HepG2 (cell line): ENCODE measurements at regions not wholly inside any gene's neighbourhood (a gene's known extent, or its start where the extent isn't known, plus 50 kb on each side); places are given as distances from the start of the nearest gene placed in this dataset.

Source experiments
- ATAC-seq: fragments of 200-7000 bp; cut with Tn5 transposase; 3 replicates; pipeline ENCODE4 v1.9.1; 2020; ENCODE audit warnings: mild to moderate bottlenecking, moderate library complexity
- BruUV-seq: library from RNA; stranded (reverse); fragments of 400-500 nt; replicated peaks from 2 replicates; lab custom pipeline; 2021; lab: Mats Ljungman, UMichigan
- CTCF ChIA-PET: fragments of 300-600 bp; formaldehyde crosslinking; extraction: SDS; loops from one replicate; lab custom pipeline; 2021; ENCODE audit warnings: low total read pairs, inconsistent platforms, low intra/inter-chr PET ratio; lab: Yijun Ruan, JAX
- POLR2A ChIA-PET: fragments of 350-600 bp; sonication (Branson Sonifier 250); formaldehyde crosslinking; loops from one replicate; lab custom pipeline; 2020; ENCODE audit warnings: antibody characterized with exemption, inconsistent platforms; lab: Yijun Ruan, JAX
- DNase-seq: peaks from one replicate; pipeline ENCODE4 v3.0.0-alpha.2; 2015; ENCODE audit warnings: low spot score
- FAIRE-seq: peaks from 3 replicates; lab custom pipeline; 2011; peaks lifted over from hg19 to GRCh38; lab: Jason Lieb, UNC
- H2AFZ ChIP-seq: one replicate; pipeline ENCODE4 v1.6.1; 2011; ENCODE audit warnings: low read length, inconsistent platforms
- H3K27ac ChIP-seq: fragments of 300-600 bp; 3 replicates; pipeline ENCODE4 v1.8.0; 2011; ENCODE audit warnings: mixed run types, mild to moderate bottlenecking, mixed read lengths, low read length, inconsistent platforms; ENCODE audit not compliant: insufficient read depth; ENCODE audit errors: extremely low read length
- H3K27me3 ChIP-seq, 2 experiments: fragments of 200-600 bp in 1 of 2; 2 replicates in 1 of 2; 3 replicates in 1 of 2; pipeline versions ENCODE4 v1.6.0 to v1.8.0; 2011; ENCODE audit warnings: low read length in 2 of 2, mild to moderate bottlenecking in 2 of 2, moderate library complexity in 2 of 2, inconsistent platforms in 1 of 2; ENCODE audit not compliant: insufficient read depth in 2 of 2, control insufficient read depth in 1 of 2
- H3K36me3 ChIP-seq, 2 experiments: fragments of 200-600 bp in 1 of 2; replicated peaks in 1 of 2; 2 replicates in 1 of 2; 3 replicates in 1 of 2; pipeline versions ENCODE4 v1.5.1 to v1.8.0; 2011; ENCODE audit warnings: low read length in 2 of 2, inconsistent platforms in 1 of 2; ENCODE audit not compliant: insufficient read depth in 2 of 2, control insufficient read depth in 1 of 2
- H3K4me1 ChIP-seq: 2 replicates; pipeline ENCODE4 v1.5.1; 2012; ENCODE audit warnings: low read length, inconsistent platforms; ENCODE audit not compliant: insufficient read depth
- H3K4me2 ChIP-seq: 2 replicates; pipeline ENCODE4 v1.6.0; 2011; ENCODE audit warnings: low read depth, low read length, inconsistent platforms
- H3K4me3 ChIP-seq, 3 experiments: fragments of 200-600 bp in 1 of 3; sonication (generic), shearing (Covaris generic) in 1 of 3; replicated peaks in 1 of 3; 2 replicates each; pipeline ENCODE4 v1.5.1; 2011 to 2016; ENCODE audit warnings: low read length in 3 of 3, inconsistent platforms in 2 of 3, low read depth in 2 of 3, mild to moderate bottlenecking in 2 of 3, control low read depth in 1 of 3, mixed read lengths in 1 of 3; ENCODE audit not compliant: insufficient read depth in 1 of 3
- H3K79me2 ChIP-seq: one replicate; pipeline ENCODE4 v1.6.1; 2011; ENCODE audit warnings: low read length, inconsistent platforms; ENCODE audit not compliant: insufficient read depth
- H3K9ac ChIP-seq: 2 replicates; pipeline ENCODE4 v1.6.0; 2011; ENCODE audit warnings: mild to moderate bottlenecking, low read depth, low read length, inconsistent platforms; ENCODE audit not compliant: insufficient read depth
- H3K9me3 ChIP-seq: 2 replicates; pipeline ENCODE4 v1.5.1; 2012; ENCODE audit warnings: mild to moderate bottlenecking, low read length
- H4K20me1 ChIP-seq: 2 replicates; pipeline ENCODE4 v1.6.0; 2011; ENCODE audit warnings: inconsistent platforms, mild to moderate bottlenecking, low read length, moderate library complexity; ENCODE audit not compliant: insufficient read depth
- ATAD3A ChIP-seq: sonication (generic); formaldehyde crosslinking; IDR thresholded peaks from 2 replicates; pipeline ENCODE4 v1.4.0; 2020; ENCODE audit warnings: missing genetic modification reagents
- ERF ChIP-seq: IDR thresholded peaks from 2 replicates; pipeline ENCODE4 v1.6.1; 2018; ENCODE audit warnings: missing biosample characterization, missing genetic modification reagents
- EZH2 ChIP-seq: conservative IDR thresholded peaks from 2 replicates; pipeline ENCODE4 v1.6.1; 2012; ENCODE audit warnings: mild to moderate bottlenecking, low read depth, low read length, moderate library complexity
- FLYWCH1 ChIP-seq: sonication (generic); formaldehyde crosslinking; IDR thresholded peaks from 2 replicates; pipeline ENCODE4 v1.8.1; 2023; ENCODE audit warnings: mild to moderate bottlenecking, missing genetic modification reagents
- FOXJ3 ChIP-seq: sonication (generic); formaldehyde crosslinking; IDR thresholded peaks from 2 replicates; pipeline ENCODE4 v1.4.0; 2020; ENCODE audit warnings: missing genetic modification reagents, mild to moderate bottlenecking, borderline replicate concordance
- GPN1 ChIP-seq: sonication (generic); formaldehyde crosslinking; IDR thresholded peaks from 2 replicates; pipeline ENCODE4 v1.5.1; 2020; ENCODE audit warnings: missing genetic modification reagents, borderline replicate concordance
- HOMEZ ChIP-seq: IDR thresholded peaks from 2 replicates; pipeline ENCODE4 v1.6.1; 2016; ENCODE audit warnings: low read depth
- NFE2 ChIP-seq: sonication (generic); formaldehyde crosslinking; IDR thresholded peaks from 2 replicates; pipeline ENCODE4 v1.4.0; 2020; ENCODE audit warnings: missing genetic modification reagents
- SPEN ChIP-seq: sonication (generic); formaldehyde crosslinking; IDR thresholded peaks from 2 replicates; pipeline ENCODE4 v1.5.1; 2020; ENCODE audit warnings: low read depth, mild to moderate bottlenecking, missing genetic modification reagents
- SRSF1 ChIP-seq: fragments of 200-400 bp; formaldehyde crosslinking; optimal IDR thresholded peaks from 2 replicates; pipeline ENCODE3; 2017; ENCODE audit warnings: mild to moderate bottlenecking, low read depth, low read length, moderate library complexity
- STAG1 ChIP-seq: sonication (generic); formaldehyde crosslinking; IDR thresholded peaks from 2 replicates; pipeline ENCODE4 v1.4.0; 2020; ENCODE audit warnings: missing genetic modification reagents
- TEF ChIP-seq: sonication (generic); formaldehyde crosslinking; IDR thresholded peaks from 2 replicates; pipeline ENCODE4 v1.5.0; 2020; ENCODE audit warnings: missing genetic modification reagents
- THAP8 ChIP-seq: sonication (generic); formaldehyde crosslinking; IDR thresholded peaks from 2 replicates; pipeline ENCODE4 v1.5.1; 2020; ENCODE audit warnings: missing genetic modification reagents, mild to moderate bottlenecking, borderline replicate concordance
- ZFP37 ChIP-seq: sonication (generic); formaldehyde crosslinking; IDR thresholded peaks from 2 replicates; pipeline ENCODE4 v1.4.0; 2020; ENCODE audit warnings: missing genetic modification reagents, borderline replicate concordance
- ZIK1 ChIP-seq: sonication (generic); formaldehyde crosslinking; IDR thresholded peaks from 2 replicates; pipeline ENCODE4 v1.5.0; 2020; ENCODE audit warnings: mild to moderate bottlenecking, low read depth, missing genetic modification reagents, borderline replicate concordance
- ZKSCAN8 ChIP-seq: IDR thresholded peaks from 2 replicates; pipeline ENCODE4 v1.6.1; 2016; ENCODE audit warnings: borderline replicate concordance, missing genetic modification reagents, missing compliant biosample characterization
- ZNF274 ChIP-seq: sonication (generic); formaldehyde crosslinking; IDR thresholded peaks from 2 replicates; pipeline ENCODE4 v1.5.1; 2020; ENCODE audit warnings: mild to moderate bottlenecking, missing genetic modification reagents
- ZNF382 ChIP-seq: sonication (generic); formaldehyde crosslinking; IDR thresholded peaks from 2 replicates; pipeline ENCODE4 v1.5.0; 2020; ENCODE audit warnings: missing genetic modification reagents, mild to moderate bottlenecking, borderline replicate concordance
- WGBS: methylation state at CpG from one replicate; pipeline ENCODE4 v1.1.6; 2017; ENCODE audit warnings: low lambda C conversion rate; 5-methylcytosine and 5-hydroxymethylcytosine counted together
- in situ Hi-C: cut with HindIII; loops from 2 replicates; pipeline ENCODE4 v1.10.0; 2017; ENCODE audit warnings: low pct_unique_long_range_greater_than_20kb; ENCODE audit not compliant: extremely low pct_ligation_motif_present
- intact Hi-C: fragments of 100-400 bp; cut with micrococcal nuclease; formaldehyde crosslinking; loops from one replicate; pipeline ENCODE4 v1.10.0; 2022; ENCODE audit not compliant: unreplicated experiment

- TF ChIP-seq FLYWCH1 (CRISPR knock-in tag) (no peak), SRSF1 (no peak), TEF (CRISPR knock-in tag) (no peak), NFE2 (no peak), ZKSCAN8 (CRISPR knock-in tag) (no peak), ZFP37 (CRISPR knock-in tag) (no peak), ZIK1 (CRISPR knock-in tag) (no peak), HOMEZ (CRISPR knock-in tag) (no peak), STAG1 (CRISPR knock-in tag) (no peak), GPN1 (CRISPR knock-in tag) (no peak), EZH2 (no peak), SPEN (CRISPR knock-in tag) (no peak), THAP8 (CRISPR knock-in tag) (no peak), ATAD3A (no peak), ZNF274 (CRISPR knock-in tag) (no peak), ZNF382 (CRISPR knock-in tag) (no peak), FOXJ3 (CRISPR knock-in tag) (no peak), ERF (CRISPR knock-in tag) (no peak)
- no peak overlapping the region for H3K27ac ChIP-seq
- no peak overlapping the region for H3K4me2 ChIP-seq
- intact Hi-C loops (no loop called here), in situ Hi-C loops (no loop called here)
- FAIRE-seq (no peak), ATAC-seq (no peak), DNase-seq (no peak)
- no peak overlapping the region for H2AFZ ChIP-seq
- H3K79me2 ChIP-seq, result no peaks in the 10 kb centered on the region
- ChIA-PET CTCF (no interaction called here), POLR2A (no interaction called here)
- no peaks in the 10 kb centered on the region for H3K4me1 ChIP-seq
- H3K27me3 ChIP-seq, result no peaks in the 10 kb centered on the region; a peak in 1 of 5 replicates
- H3K9me3 ChIP-seq, result no peaks in the 10 kb centered on the region
- H3K4me3 ChIP-seq, result no peak overlapping the region
- H3K9ac ChIP-seq, result no peak overlapping the region
- H3K36me3 ChIP-seq, result no peaks in the 10 kb centered on the region
- 20% methylated on average over 8 of the region's 8 CpGs for WGBS
- H4K20me1 ChIP-seq, result no peaks in the 10 kb centered on the region
- no TSS peak for BruUV-seq
Observed at GRCh38 chr13:34777089-34777913, 164.8 kb upstream of the NBEA start.
